HG03354 (cell line): ENCODE measurements at regions not wholly inside any gene's neighbourhood (a gene's known extent, or its start where the extent isn't known, plus 50 kb on each side); places are given as distances from the start of the nearest gene placed in this dataset.
"Not testable (repeated sequence)": the region's sequence is repeated elsewhere in the genome, so short reads cannot be mapped to it uniquely, and the experiment has no call there.

Source experiments
- ATAC-seq: cut with Tn5 transposase; IDR thresholded peaks from one replicate; pipeline ENCODE4 v1.9.1; 2021; ENCODE audit warnings: mild to moderate bottlenecking; ENCODE audit not compliant: unreplicated experiment, poor library complexity, severe bottlenecking

GRCh38 chrX:13396924-13397323 lies 77.1 kb upstream of the ATXN3L start:
- ATAC-seq, result no peak

- ATAC-seq, result no peak
Observed at GRCh38 chrX:13389501-13389900, 69.6 kb upstream of the ATXN3L start.

- peak; percentile 71 for ATAC-seq
Observed at GRCh38 chrX:13387666-13388494, 68.0 kb upstream of the ATXN3L start.

GRCh38 chrX:13386636-13387035 lies 66.8 kb upstream of the ATXN3L start:
- no peak for ATAC-seq

GRCh38 chrX:13386092-13386491 lies 66.2 kb upstream of the ATXN3L start:
- ATAC-seq, result no peak

- no peak for ATAC-seq
Observed at GRCh38 chrX:13383907-13384306, 64.1 kb upstream of the ATXN3L start.

- no peak for ATAC-seq
Observed at GRCh38 chrX:13381514-13381913, 61.7 kb upstream of the ATXN3L start.

GRCh38 chrX:13380211-13380610 lies 60.4 kb upstream of the ATXN3L start:
- ATAC-seq, result no peak

- not testable (repeated sequence) for ATAC-seq
Observed at GRCh38 chrX:13378562-13379518, 59.0 kb upstream of the ATXN3L start.

- no peak for ATAC-seq
Observed at GRCh38 chrX:13377550-13377934, 57.7 kb upstream of the ATXN3L start.

- ATAC-seq, result no peak
Observed at GRCh38 chrX:13376857-13377549, 57.1 kb upstream of the ATXN3L start.

GRCh38 chrX:13375596-13375995 lies 55.7 kb upstream of the ATXN3L start:
- not testable (repeated sequence) for ATAC-seq

- no peak for ATAC-seq
Observed at GRCh38 chrX:13374364-13374763, 54.5 kb upstream of the ATXN3L start.

GRCh38 chrX:13373431-13374187 lies 53.8 kb upstream of the ATXN3L start:
- no peak for ATAC-seq

GRCh38 chrX:13373027-13373426 lies 53.2 kb upstream of the ATXN3L start:
- ATAC-seq, result no peak

GRCh38 chrX:13372203-13372980 lies 52.5 kb upstream of the ATXN3L start:
- ATAC-seq, result no peak

GRCh38 chrX:13371186-13371585 lies 51.3 kb upstream of the ATXN3L start:
- no peak for ATAC-seq

- ATAC-seq, result no peak
Observed at GRCh38 chrX:13370713-13371112, 50.9 kb upstream of the ATXN3L start.
